ENCODE measurements at regions not wholly inside any gene's neighbourhood (a gene's known extent, or its start where the extent isn't known, plus 50 kb on each side); places are given as distances from the start of the nearest gene placed in this dataset.

GRCh38 chr10:118907051-118907450, 122.5 kb upstream of the NANOS1 start:
- Histone ChIP-seq H3K4me3 (no peak overlapping the region), H3K9ac (no peak overlapping the region), H3K4me1 (peaks cover 0 to 13% (median 5%) of the 10 kb centered on the region in 10 experiments; a peak in 12 of 20 replicates), H3K27me3 (no peaks in the 10 kb centered on the region), H3K27ac (no peak overlapping the region), H3K36me3 (no peaks in the 10 kb centered on the region), H3K4me2 (peak overlapping the region in 6 of 11 experiments; percentile 12 to 57 (median 42); a peak in 10 of 22 replicates), H3K9me3 (replicated peaks in 1 of 11) (no peaks in the 10 kb centered on the region; a peak in 1 of 22 replicates), H4K20me1 (no peaks in the 10 kb centered on the region)
- no peak for TF ChIP-seq Cebpa-rat (IDR thresholded peaks at IDR 0.05)

- TF ChIP-seq Cebpa-rat (IDR thresholded peaks at IDR 0.05): no peak
- no peak overlapping the region for H3K4me2 ChIP-seq
Observed at GRCh38 chr10:118908557-118909256, 120.8 kb upstream of the NANOS1 start.

GRCh38 chr10:118910702-118911101, 118.8 kb upstream of the NANOS1 start:
- TF ChIP-seq Cebpa-rat (IDR thresholded peaks at IDR 0.05): no peak

More at GRCh38 chr10:118908557-118909256, 120.8 kb upstream of the NANOS1 start:
- Histone ChIP-seq H3K9me3 (replicated peaks in 1 of 11) (no peaks in the 10 kb centered on the region; a peak in 1 of 22 replicates), H3K9ac (no peak overlapping the region), H3K4me1 (peaks cover 0 to 14% (median 7%) of the 10 kb centered on the region in 10 experiments; a peak in 14 of 20 replicates), H4K20me1 (no peaks in the 10 kb centered on the region), H3K36me3 (no peaks in the 10 kb centered on the region), H3K4me3 (no peak overlapping the region), H3K27me3 (no peaks in the 10 kb centered on the region), H3K27ac (no peak overlapping the region)

GRCh38 chr10:118911363-118911762, 118.2 kb upstream of the NANOS1 start:
- Histone ChIP-seq H3K27ac (no peak overlapping the region), H3K27me3 (no peaks in the 10 kb centered on the region), H3K4me1 (peaks cover 0 to 17% (median 7%) of the 10 kb centered on the region in 10 experiments; a peak in 14 of 20 replicates), H3K36me3 (no peaks in the 10 kb centered on the region), H3K9me3 (replicated peaks in 1 of 11) (no peaks in the 10 kb centered on the region), H3K4me3 (no peak overlapping the region), H4K20me1 (no peaks in the 10 kb centered on the region), H3K9ac (no peak overlapping the region), H3K4me2 (no peak overlapping the region)
- no peak for TF ChIP-seq Cebpa-rat (IDR thresholded peaks at IDR 0.05)

More at GRCh38 chr10:118910702-118911101, 118.8 kb upstream of the NANOS1 start:
- Histone ChIP-seq H3K27me3 (no peaks in the 10 kb centered on the region), H3K4me1 (peaks cover 0 to 17% (median 7%) of the 10 kb centered on the region in 10 experiments; a peak in 14 of 20 replicates), H3K9ac (no peak overlapping the region), H3K9me3 (replicated peaks in 1 of 11) (no peaks in the 10 kb centered on the region; a peak in 1 of 22 replicates), H4K20me1 (no peaks in the 10 kb centered on the region), H3K27ac (no peak overlapping the region), H3K36me3 (no peaks in the 10 kb centered on the region), H3K4me2 (no peak overlapping the region), H3K4me3 (no peak overlapping the region)

- Histone ChIP-seq H3K9me3 (replicated peaks in 1 of 11) (no peaks in the 10 kb centered on the region), H3K4me3 (no peak overlapping the region), H3K4me1 (peaks cover 0 to 19% (median 0%) of the 10 kb centered on the region in 10 experiments; a peak in 5 of 20 replicates), H3K27ac (peak overlapping the region in 2 of 11 experiments; percentile 9 to 50; a peak in 4 of 22 replicates), H3K9ac (no peak overlapping the region), H4K20me1 (no peaks in the 10 kb centered on the region), H3K36me3 (no peaks in the 10 kb centered on the region), H3K27me3 (no peaks in the 10 kb centered on the region), H3K4me2 (peak overlapping the region in 2 of 11 experiments; percentile 7 to 40; a peak in 2 of 22 replicates)
- TF ChIP-seq Cebpa-rat (IDR thresholded peaks at IDR 0.05): no peak
Observed at GRCh38 chr10:118912961-118913600, 116.4 kb upstream of the NANOS1 start.

- Histone ChIP-seq H4K20me1 (no peaks in the 10 kb centered on the region), H3K9me3 (replicated peaks in 1 of 11) (no peaks in the 10 kb centered on the region), H3K36me3 (no peaks in the 10 kb centered on the region), H3K9ac (no peak overlapping the region), H3K4me3 (no peak overlapping the region), H3K27me3 (no peaks in the 10 kb centered on the region), H3K4me2 (peak overlapping the region in 2 of 11 experiments; percentile 7 to 40; a peak in 3 of 22 replicates), H3K27ac (no peak overlapping the region; a peak in 1 of 22 replicates), H3K4me1 (peaks cover 0 to 27% (median 0%) of the 10 kb centered on the region in 10 experiments; a peak in 8 of 20 replicates)
- no peak for TF ChIP-seq Cebpa-rat (IDR thresholded peaks at IDR 0.05)
Observed at GRCh38 chr10:118913825-118914224, 115.7 kb upstream of the NANOS1 start.

- Histone ChIP-seq H3K4me1 (peaks cover 0 to 34% (median 0%) of the 10 kb centered on the region in 10 experiments; a peak in 8 of 20 replicates), H4K20me1 (no peaks in the 10 kb centered on the region), H3K27ac (no peak overlapping the region), H3K27me3 (no peaks in the 10 kb centered on the region), H3K9me3 (replicated peaks in 1 of 11) (no peaks in the 10 kb centered on the region; a peak in 1 of 22 replicates), H3K9ac (no peak overlapping the region), H3K4me3 (no peak overlapping the region), H3K36me3 (no peaks in the 10 kb centered on the region), H3K4me2 (no peak overlapping the region)
- no peak for TF ChIP-seq Cebpa-rat (IDR thresholded peaks at IDR 0.05)
Observed at GRCh38 chr10:118914629-118915028, 114.9 kb upstream of the NANOS1 start.

GRCh38 chr10:118915161-118915560, 114.4 kb upstream of the NANOS1 start:
- peaks cover 0 to 34% (median 0%) of the 10 kb centered on the region in 10 experiments; a peak in 8 of 20 replicates for H3K4me1 ChIP-seq
- H3K4me2 ChIP-seq: no peak overlapping the region
- H3K9me3 ChIP-seq (replicated peaks in 1 of 11): no peaks in the 10 kb centered on the region; a peak in 2 of 22 replicates
- no peaks in the 10 kb centered on the region for H3K27me3 ChIP-seq
- no peak overlapping the region for H3K9ac ChIP-seq
- no peak overlapping the region for H3K4me3 ChIP-seq
- no peaks in the 10 kb centered on the region for H4K20me1 ChIP-seq
- H3K27ac ChIP-seq: no peak overlapping the region
- H3K36me3 ChIP-seq: no peaks in the 10 kb centered on the region
- no peak for TF ChIP-seq Cebpa-rat (IDR thresholded peaks at IDR 0.05)

- Histone ChIP-seq H3K9ac (no peak overlapping the region), H4K20me1 (no peaks in the 10 kb centered on the region), H3K9me3 (replicated peaks in 1 of 11) (no peaks in the 10 kb centered on the region; a peak in 2 of 22 replicates), H3K36me3 (no peaks in the 10 kb centered on the region), H3K27ac (no peak overlapping the region), H3K27me3 (no peaks in the 10 kb centered on the region), H3K4me3 (no peak overlapping the region), H3K4me1 (peaks cover 0 to 34% (median 0%) of the 10 kb centered on the region in 10 experiments; a peak in 8 of 20 replicates), H3K4me2 (no peak overlapping the region)
- no peak for TF ChIP-seq Cebpa-rat (IDR thresholded peaks at IDR 0.05)
Observed at GRCh38 chr10:118916777-118917176, 112.7 kb upstream of the NANOS1 start.

Data from BLaER1 treated with 17β-estradiol and CSF1 and Interleukin-3, amounts not matched to agents 10 nM and 100 nM (cell line).